HepG2 (cell line): ENCODE measurements at regions not wholly inside any gene's neighbourhood (a gene's known extent, or its start where the extent isn't known, plus 50 kb on each side); places are given as distances from the start of the nearest gene placed in this dataset.

ENCODE experiments used
- ARNT2 ChIP-seq: sonication (generic); formaldehyde crosslinking; IDR thresholded peaks from 2 replicates; pipeline ENCODE4 v1.8.0; 2022; ENCODE audit warnings: mild to moderate bottlenecking, low read depth, missing genetic modification reagents, moderate library complexity
- CBX2 ChIP-seq, 2 experiments: fragments of 200-600 bp in 1 of 2; sonication (generic); formaldehyde crosslinking in 1 of 2; IDR thresholded peaks; 2 replicates each; pipeline versions ENCODE4 v1.7.0 to v1.8.1; 2018 to 2022; ENCODE audit warnings: low read depth in 2 of 2, low read length in 1 of 2, mild to moderate bottlenecking in 1 of 2, missing genetic modification reagents in 1 of 2
- EP300 ChIP-seq, 3 experiments: sonication (generic) in 1 of 3; formaldehyde crosslinking in 1 of 3; IDR thresholded peaks; 2 replicates each; pipeline versions ENCODE4 v1.5.1 to v1.6.1; 2011 to 2020; ENCODE audit warnings: low read depth in 2 of 3, low read length in 2 of 3, borderline replicate concordance in 1 of 3, improper control_type of control experiment in 1 of 3, mild to moderate bottlenecking in 1 of 3, missing genetic modification reagents in 1 of 3, moderate library complexity in 1 of 3
- EZH2 ChIP-seq: conservative IDR thresholded peaks from 2 replicates; pipeline ENCODE4 v1.6.1; 2012; ENCODE audit warnings: mild to moderate bottlenecking, low read depth, low read length, moderate library complexity
- IRF2 ChIP-seq: IDR thresholded peaks from 2 replicates; pipeline ENCODE4 v1.6.1; 2018; ENCODE audit warnings: missing genetic modification reagents, missing compliant biosample characterization
- KDM5A ChIP-seq: fragments of 200-600 bp; sonication (generic); IDR thresholded peaks from 2 replicates; pipeline ENCODE4 v1.7.0; 2018; ENCODE audit warnings: antibody characterized with exemption, mild to moderate bottlenecking, low read length, borderline replicate concordance
- TCF7L2 ChIP-seq: IDR thresholded peaks from 2 replicates; pipeline ENCODE4 v1.6.1; 2011; ENCODE audit warnings: mild to moderate bottlenecking, low read depth, low read length, moderate library complexity
- TP53 ChIP-seq: sonication (generic); formaldehyde crosslinking; conservative IDR thresholded peaks from 2 replicates; pipeline ENCODE4 v1.4.0; 2020; ENCODE audit warnings: missing genetic modification reagents
- ZNF678 ChIP-seq: sonication (generic); formaldehyde crosslinking; IDR thresholded peaks from 2 replicates; pipeline ENCODE4 v1.4.0; 2020; ENCODE audit warnings: mild to moderate bottlenecking, missing genetic modification reagents
- TF ChIP-seq, protein P1 (sequence below): sonication (generic); formaldehyde crosslinking; IDR thresholded peaks from 2 replicates; pipeline ENCODE4 v1.5.0; 2020; ENCODE audit warnings: mild to moderate bottlenecking, missing genetic modification reagents, moderate library complexity
- TF ChIP-seq, protein P2 (sequence below): sonication (generic); formaldehyde crosslinking; IDR thresholded peaks from 2 replicates; pipeline ENCODE4 v1.8.1; 2022; ENCODE audit warnings: low read depth, mild to moderate bottlenecking, missing genetic modification reagents

DNA sequence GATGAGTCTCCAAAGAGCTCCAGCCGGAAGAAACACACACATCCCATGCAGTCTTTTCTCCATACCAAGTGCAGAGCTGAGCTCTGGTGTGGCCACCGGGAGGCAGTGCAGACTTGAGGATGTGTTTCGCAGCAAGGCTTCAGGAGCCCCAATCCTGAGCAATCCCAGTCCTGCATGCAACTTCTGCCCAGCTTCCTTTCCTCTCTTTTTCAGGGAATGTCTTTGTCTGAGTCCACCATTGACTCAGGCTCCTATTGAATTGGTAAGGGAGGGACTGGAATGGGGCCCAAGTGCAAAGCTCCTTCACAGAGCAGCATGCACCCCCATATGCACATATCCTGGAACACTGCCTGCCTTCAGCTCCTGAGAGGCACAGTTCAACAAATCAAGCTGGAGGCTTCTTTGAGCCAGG is 50.5 kb upstream of the ASIP start:
- no peak for TF ChIP-seq ZNF678 (CRISPR knock-in tag)
- no peak for TF ChIP-seq ARNT2 (CRISPR knock-in tag)
- no peak for TF ChIP-seq EZH2
- TF ChIP-seq KDM5A, result no peak
- no peak for TF ChIP-seq TP53 (CRISPR knock-in tag)
- peak; percentile 83 for TF ChIP-seq IRF2 (CRISPR knock-in tag)
- TF ChIP-seq, protein P1, sequence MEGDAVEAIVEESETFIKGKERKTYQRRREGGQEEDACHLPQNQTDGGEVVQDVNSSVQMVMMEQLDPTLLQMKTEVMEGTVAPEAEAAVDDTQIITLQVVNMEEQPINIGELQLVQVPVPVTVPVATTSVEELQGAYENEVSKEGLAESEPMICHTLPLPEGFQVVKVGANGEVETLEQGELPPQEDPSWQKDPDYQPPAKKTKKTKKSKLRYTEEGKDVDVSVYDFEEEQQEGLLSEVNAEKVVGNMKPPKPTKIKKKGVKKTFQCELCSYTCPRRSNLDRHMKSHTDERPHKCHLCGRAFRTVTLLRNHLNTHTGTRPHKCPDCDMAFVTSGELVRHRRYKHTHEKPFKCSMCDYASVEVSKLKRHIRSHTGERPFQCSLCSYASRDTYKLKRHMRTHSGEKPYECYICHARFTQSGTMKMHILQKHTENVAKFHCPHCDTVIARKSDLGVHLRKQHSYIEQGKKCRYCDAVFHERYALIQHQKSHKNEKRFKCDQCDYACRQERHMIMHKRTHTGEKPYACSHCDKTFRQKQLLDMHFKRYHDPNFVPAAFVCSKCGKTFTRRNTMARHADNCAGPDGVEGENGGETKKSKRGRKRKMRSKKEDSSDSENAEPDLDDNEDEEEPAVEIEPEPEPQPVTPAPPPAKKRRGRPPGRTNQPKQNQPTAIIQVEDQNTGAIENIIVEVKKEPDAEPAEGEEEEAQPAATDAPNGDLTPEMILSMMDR (CRISPR knock-in tag), result peak; percentile 98
- TF ChIP-seq, protein P2, sequence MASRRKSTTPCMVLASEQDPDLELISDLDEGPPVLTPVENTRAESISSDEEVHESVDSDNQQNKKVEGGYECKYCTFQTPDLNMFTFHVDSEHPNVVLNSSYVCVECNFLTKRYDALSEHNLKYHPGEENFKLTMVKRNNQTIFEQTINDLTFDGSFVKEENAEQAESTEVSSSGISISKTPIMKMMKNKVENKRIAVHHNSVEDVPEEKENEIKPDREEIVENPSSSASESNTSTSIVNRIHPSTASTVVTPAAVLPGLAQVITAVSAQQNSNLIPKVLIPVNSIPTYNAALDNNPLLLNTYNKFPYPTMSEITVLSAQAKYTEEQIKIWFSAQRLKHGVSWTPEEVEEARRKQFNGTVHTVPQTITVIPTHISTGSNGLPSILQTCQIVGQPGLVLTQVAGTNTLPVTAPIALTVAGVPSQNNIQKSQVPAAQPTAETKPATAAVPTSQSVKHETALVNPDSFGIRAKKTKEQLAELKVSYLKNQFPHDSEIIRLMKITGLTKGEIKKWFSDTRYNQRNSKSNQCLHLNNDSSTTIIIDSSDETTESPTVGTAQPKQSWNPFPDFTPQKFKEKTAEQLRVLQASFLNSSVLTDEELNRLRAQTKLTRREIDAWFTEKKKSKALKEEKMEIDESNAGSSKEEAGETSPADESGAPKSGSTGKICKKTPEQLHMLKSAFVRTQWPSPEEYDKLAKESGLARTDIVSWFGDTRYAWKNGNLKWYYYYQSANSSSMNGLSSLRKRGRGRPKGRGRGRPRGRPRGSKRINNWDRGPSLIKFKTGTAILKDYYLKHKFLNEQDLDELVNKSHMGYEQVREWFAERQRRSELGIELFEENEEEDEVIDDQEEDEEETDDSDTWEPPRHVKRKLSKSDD (CRISPR knock-in tag), result no peak
- TF ChIP-seq TCF7L2, result no peak
- no peak for TF ChIP-seq EP300 (IDR thresholded peaks at IDR 0.05; ENCODE audit: low read depth in 2 of 2, low read length in 2 of 2)
- no peak for TF ChIP-seq EP300 (CRISPR knock-in tag; IDR thresholded peaks at IDR 0.05; ENCODE audit: borderline replicate concordance)
- no peak for TF ChIP-seq CBX2 (IDR thresholded peaks at IDR 0.05; ENCODE audit: low read depth, low read length)
- no peak for TF ChIP-seq CBX2 (CRISPR knock-in tag; IDR thresholded peaks at IDR 0.05; ENCODE audit: low read depth)
